GM18520 (cell line): ENCODE measurements at regions not wholly inside any gene's neighbourhood (a gene's known extent, or its start where the extent isn't known, plus 50 kb on each side); places are given as distances from the start of the nearest gene placed in this dataset.

Source experiments
- ATAC-seq: cut with Tn5 transposase; IDR thresholded peaks from one replicate; pipeline ENCODE4 v1.9.1; 2021; ENCODE audit not compliant: unreplicated experiment

GRCh38 chr21:27513825-27514224 lies 546.9 kb upstream of the ADAMTS5 start:
- ATAC-seq, result no peak

- ATAC-seq, result no peak
These were observed 546.1 kb upstream of the ADAMTS5 start for GRCh38 chr21:27513016-27513415.

- ATAC-seq, result no peak
These were observed 544.3 kb upstream of the ADAMTS5 start for GRCh38 chr21:27511233-27511632.

GRCh38 chr21:27507695-27508094 lies 540.8 kb upstream of the ADAMTS5 start:
- ATAC-seq, result no peak

GRCh38 chr21:27505516-27505915 lies 538.6 kb upstream of the ADAMTS5 start:
- ATAC-seq, result no peak

GRCh38 chr21:27502801-27503200 lies 535.9 kb upstream of the ADAMTS5 start:
- ATAC-seq, result no peak

- no peak for ATAC-seq
These were observed 531.1 kb upstream of the ADAMTS5 start for GRCh38 chr21:27498025-27498424.

- ATAC-seq, result no peak
These were observed 528.9 kb upstream of the ADAMTS5 start for GRCh38 chr21:27495836-27496235.

- no peak for ATAC-seq
These were observed 526.7 kb upstream of the ADAMTS5 start for GRCh38 chr21:27493542-27493941.

GRCh38 chr21:27487676-27488075 lies 520.8 kb upstream of the ADAMTS5 start:
- ATAC-seq, result no peak

GRCh38 chr21:27480841-27481261 lies 514.0 kb upstream of the ADAMTS5 start:
- no peak for ATAC-seq

- no peak for ATAC-seq
These were observed 510.4 kb upstream of the ADAMTS5 start for GRCh38 chr21:27477296-27477695.

GRCh38 chr21:27476696-27477095 lies 509.8 kb upstream of the ADAMTS5 start:
- no peak for ATAC-seq

GRCh38 chr21:27475363-27475955 lies 508.6 kb upstream of the ADAMTS5 start:
- no peak for ATAC-seq

- ATAC-seq, result no peak
These were observed 500.5 kb upstream of the ADAMTS5 start for GRCh38 chr21:27467366-27467765.

- ATAC-seq, result no peak
These were observed 499.3 kb upstream of the ADAMTS5 start for GRCh38 chr21:27466140-27466539.

GRCh38 chr21:27464648-27465047 lies 497.8 kb upstream of the ADAMTS5 start:
- ATAC-seq, result no peak

GRCh38 chr21:27462726-27463125 lies 495.8 kb upstream of the ADAMTS5 start:
- ATAC-seq, result no peak

- ATAC-seq, result no peak
These were observed 487.3 kb upstream of the ADAMTS5 start for GRCh38 chr21:27454234-27454633.

GRCh38 chr21:27451116-27451515 lies 484.2 kb upstream of the ADAMTS5 start:
- ATAC-seq, result no peak

- no peak for ATAC-seq
These were observed 483.3 kb upstream of the ADAMTS5 start for GRCh38 chr21:27450216-27450615.

- ATAC-seq, result no peak
These were observed 482.1 kb upstream of the ADAMTS5 start for GRCh38 chr21:27448960-27449359.

GRCh38 chr21:27447843-27448242 lies 481.0 kb upstream of the ADAMTS5 start:
- no peak for ATAC-seq
